8988T (cell line): ENCODE measurements at regions not wholly inside any gene's neighbourhood (a gene's known extent, or its start where the extent isn't known, plus 50 kb on each side); places are given as distances from the start of the nearest gene placed in this dataset.
"Not testable (repeated sequence)": the region's sequence is repeated elsewhere in the genome, so short reads cannot be mapped to it uniquely, and the experiment has no call there.

Experiments used
- DNase-seq: peaks from one replicate; pipeline ENCODE4 v3.0.0; 2011

GRCh38 chr10:29363930-29364329 lies 75.1 kb downstream of the LYZL1 start:
- DNase-seq = not testable (repeated sequence)

GRCh38 chr10:29366206-29366605 lies 77.3 kb downstream of the LYZL1 start:
- not testable (repeated sequence) for DNase-seq

- DNase-seq = no peak
These were observed 80.5 kb downstream of the LYZL1 start for GRCh38 chr10:29369419-29369818.

DNA sequence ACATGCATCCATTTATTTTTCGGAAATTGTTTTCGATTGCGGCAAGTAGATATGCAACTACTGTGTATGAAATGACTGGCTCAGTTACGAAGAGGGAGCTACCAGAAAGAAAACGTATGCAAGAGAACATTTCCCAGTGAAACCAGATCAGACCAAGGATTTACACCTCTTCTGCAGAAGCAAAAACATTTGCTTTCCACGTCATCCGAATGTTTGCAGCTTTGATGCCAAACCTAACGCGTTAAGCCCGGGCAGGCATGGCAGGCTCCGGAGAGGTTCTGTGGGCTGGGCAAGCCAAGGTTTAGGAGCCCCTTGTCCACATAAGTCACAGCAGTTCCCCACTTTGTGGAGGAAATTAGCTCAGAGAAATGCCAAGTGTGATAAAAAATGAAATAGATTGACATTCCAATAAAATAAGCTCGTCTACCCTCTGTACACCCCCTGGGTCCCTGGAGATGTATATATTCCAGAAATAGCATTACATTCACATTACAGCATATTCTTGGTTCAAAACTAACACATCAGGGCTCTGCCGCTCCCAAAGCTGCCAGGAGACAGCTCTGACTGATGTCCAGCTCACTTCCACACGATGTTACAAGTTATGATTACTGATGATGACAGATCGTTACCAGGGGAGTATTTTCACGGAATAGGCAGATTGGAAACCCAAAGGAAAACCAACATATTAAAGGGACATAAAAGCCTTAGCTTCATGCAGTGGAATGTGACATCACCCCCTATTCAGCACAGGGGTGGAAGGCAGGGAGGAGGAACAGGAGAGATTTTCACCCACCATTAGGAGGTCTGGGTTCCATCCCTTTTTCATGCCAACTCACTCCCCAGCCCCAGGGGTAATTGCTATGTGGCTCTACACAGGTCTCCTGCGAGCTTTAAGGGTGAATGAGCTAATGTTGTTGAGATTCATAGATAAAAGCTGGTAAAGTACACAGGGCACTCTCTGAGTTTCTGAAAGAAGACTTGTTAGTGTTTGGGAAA lies 81.5 kb downstream of the LYZL1 start:
- DNase-seq = no peak

DNA sequence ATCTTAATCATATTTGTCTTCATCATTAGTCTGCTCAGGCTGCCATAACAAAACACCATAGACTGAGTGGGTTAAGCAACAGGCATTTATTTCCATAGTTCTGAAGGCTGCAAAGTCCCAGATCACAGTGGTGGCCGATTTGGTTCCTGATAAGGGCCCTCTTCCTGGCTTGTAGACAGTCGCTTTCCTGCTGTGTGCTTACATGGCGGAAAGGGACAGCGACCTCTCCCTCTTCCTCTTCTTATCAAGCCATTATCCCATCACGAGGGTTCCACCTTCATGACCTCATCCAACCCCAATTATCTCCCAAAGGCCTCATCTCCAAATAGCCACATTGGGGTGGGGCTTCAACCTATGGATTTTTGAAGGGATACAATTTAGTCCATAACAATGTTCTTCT lies 84.0 kb downstream of the LYZL1 start:
- no peak for DNase-seq

DNA sequence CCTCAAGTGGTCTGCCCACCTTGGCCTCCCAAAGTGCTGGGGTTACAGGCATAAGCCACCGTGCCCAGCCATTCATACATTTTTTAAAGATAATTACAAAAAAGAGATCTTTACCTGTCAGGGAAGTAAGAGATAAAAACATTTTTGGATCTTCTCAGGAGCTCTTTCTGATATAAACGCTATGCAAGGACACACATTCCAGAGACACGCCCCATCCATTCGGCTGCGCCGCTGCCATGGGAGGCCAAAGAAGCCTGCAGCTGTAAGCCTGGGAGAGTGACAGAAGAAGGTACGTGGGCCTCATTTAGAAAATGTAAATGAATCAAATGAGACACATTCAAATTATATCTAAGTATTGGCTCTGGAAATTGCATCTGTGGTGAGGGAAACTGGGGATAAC lies 85.3 kb downstream of the LYZL1 start:
- no peak for DNase-seq

DNA sequence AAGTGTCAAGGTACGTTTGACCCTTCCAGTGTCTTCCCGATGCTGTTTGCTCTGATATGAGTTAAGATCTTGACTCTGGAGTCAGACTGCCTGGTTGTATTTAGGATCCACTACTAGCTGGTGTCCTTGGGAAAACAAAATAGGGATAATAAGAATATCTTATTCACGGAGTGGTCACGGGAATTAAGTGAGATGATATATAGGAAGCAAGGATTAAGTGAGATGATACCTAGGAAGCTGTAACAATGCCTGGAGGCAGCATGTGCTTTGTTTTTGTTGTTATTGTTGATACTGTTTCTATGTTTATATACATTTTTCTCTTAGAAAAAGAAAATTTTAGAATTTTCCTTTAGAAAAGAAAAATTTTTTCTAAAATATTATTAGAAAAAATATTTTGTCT lies 87.0 kb downstream of the LYZL1 start:
- DNase-seq = no peak

DNA sequence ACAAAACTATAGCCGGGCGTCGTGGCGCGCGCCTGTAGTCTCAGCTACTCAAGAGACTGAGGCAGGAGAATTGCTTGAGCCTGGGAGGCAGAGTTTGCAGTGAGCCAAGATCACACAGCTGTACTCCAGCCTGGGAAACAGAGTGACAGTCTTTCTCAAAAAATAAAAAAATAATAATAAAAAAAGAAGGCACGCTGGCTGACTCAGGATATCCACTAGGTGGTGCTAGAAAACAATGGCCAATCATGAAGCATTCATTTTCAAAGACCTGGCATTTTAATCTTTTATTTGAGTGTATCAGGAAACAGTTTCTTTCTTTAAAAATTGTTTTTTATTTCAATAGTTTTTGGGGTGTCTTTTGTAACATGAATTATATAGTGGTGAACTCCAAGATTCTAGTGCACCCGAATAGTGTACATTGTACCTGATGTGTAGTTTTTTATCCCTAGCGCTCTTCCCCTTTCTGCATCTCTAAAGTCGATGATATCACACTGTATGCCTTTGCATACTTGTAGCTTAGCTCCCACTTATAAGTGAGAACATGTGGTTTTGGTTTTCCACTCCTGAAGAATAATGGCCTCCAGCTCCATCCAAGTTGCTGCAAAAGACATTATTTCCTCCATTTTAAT lies 88.6 kb downstream of the LYZL1 start:
- peak; percentile 28 for DNase-seq

GRCh38 chr10:29378106-29378505 lies 89.2 kb downstream of the LYZL1 start:
- DNase-seq = no peak

- no peak for DNase-seq
These were observed 90.3 kb downstream of the LYZL1 start for GRCh38 chr10:29379208-29379607.

DNA sequence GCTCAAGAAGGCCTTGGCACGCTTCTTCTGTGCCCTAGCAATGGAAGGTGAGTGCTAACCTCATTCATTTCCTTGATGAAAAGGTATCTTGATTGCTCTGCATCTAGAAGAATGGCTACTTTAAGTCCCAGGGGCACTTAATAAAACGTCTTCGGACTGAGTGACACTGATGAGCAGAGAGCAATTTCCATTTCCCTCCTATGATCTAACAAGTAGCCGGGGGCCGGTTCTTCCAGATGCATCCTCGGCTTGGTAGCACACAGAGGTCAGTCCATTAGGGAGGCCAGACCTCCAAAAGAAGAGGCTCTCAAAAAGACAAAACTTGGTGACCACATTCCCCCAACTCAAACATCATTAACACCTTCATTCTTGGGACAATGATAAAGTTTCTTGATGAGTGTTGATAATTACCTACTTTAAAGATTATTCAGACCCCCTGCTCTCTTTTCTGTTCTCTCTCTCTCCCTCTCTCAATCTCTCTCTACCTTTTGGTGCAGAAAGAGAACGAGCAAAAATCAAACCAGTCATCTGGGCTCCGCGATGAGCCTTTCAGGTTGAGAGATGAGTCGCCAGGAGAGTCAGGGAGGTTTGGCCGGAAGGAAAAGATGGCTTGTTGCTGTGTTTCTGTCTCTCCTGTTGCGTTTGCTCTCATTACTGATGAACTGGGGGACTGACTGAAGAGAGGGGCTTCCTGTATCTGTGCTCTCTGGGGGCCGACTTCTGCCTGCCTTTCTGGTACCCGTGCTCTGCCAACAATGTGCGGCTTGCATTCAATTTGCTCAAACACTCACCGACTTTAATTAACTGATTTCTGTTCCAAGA lies 91.1 kb downstream of the LYZL1 start:
- DNase-seq = not testable (repeated sequence)

- DNase-seq = not testable (repeated sequence)
These were observed 92.0 kb downstream of the LYZL1 start for GRCh38 chr10:29380599-29381511.

DNA sequence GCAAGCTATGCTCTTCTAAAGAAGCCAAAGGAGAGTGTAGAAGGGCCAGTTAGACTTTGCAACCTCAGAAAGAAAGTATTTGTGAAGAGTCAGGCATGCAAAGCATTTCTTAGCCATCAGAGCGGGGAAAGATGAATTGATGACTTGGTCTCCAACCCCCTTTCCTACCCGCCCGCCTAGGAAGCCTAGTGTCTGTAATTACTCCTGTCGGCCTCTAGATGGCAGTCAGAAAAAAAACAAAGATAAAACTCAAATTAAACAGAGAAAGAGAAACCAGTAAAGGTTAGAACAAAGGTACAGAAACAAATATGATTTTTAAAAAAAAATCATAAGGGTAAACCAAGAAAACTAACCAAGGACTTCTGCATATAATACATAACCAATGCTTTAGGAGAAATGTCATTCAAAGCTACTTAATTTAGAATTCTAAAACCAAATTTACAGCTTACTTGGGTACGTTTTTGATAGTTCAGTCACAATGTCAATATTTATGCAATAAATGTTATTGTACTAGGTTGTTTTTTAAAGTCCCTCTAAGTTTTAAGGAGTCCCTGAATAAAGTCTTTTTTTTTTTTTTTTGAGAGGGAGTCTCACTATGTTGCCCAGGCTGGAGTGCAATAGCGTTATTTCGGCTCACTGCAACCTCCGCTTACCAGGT lies 97.6 kb downstream of the LYZL1 start:
- no peak for DNase-seq

- DNase-seq = no peak
These were observed 98.4 kb downstream of the LYZL1 start for GRCh38 chr10:29387269-29387668.

GRCh38 chr10:29388112-29388511 lies 99.2 kb downstream of the LYZL1 start:
- DNase-seq = not testable (repeated sequence)

DNA sequence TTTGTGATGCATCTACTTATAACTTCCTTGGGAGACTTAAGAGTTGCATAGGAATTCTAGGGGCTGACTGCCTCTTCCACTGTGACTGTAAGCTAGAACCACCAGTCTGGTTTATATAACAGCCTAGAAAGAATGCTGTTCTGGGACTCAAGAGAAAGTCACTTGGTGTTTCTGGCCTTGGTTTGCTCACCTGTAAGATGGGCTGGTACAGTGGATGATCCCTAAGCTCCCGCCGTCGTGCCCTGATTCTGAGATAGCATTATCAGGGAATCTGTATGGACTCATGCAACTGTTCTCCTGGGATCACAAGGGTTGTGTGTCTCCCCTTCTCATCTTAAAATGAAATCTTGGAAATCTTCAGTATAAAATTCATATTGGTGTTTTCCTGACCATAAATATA lies 100.6 kb downstream of the LYZL1 start:
- no peak for DNase-seq

DNA sequence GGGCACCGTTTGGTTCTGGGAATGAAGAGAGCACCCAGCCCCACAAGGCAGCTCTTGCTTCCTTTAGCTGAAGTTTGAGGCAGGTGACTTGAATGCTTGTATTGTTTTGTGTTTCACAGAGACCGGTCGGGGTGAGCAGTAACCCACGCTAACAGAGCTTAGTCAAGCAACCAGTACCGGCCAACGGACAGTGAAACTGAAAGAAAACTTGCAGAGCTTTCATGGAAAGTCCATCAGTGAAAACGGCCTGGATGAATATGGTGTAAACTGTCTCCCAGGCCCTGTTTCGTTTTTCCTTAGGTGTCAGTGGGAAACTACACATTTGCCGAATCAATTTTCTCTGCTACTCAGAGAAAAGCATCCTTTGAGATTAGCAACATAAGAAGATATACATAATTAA lies 101.1 kb downstream of the LYZL1 start:
- DNase-seq = no peak

DNA sequence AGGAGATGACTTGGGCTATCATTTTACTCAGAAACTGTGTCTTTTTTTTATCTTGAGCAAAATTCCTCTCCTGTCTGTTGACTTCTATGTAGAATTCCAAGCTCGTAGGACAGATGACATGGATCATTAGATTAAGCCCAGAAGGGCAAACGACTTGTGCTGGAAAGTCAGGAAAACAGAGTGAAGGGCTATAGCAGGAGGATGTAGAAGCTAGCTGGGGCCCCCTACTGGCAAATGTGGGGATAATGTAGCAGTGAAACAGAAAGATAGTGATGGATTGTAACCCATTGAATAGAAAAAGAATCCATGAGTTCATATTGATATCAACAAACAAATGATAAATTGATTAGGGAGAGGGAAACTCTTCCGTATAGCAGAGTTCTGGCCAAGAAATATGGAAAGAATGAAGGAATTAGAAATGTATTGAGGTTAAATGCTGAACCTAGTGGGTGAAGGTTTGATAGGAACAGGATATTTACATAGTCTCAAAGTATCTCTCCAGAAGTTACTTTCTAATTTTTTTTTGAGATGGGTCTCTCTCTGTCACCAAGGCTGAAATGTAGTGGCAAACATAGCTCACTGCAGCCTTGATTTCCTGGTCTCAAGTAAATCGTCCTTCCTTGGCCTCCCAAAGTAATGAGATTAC lies 103.6 kb downstream of the LYZL1 start:
- no peak for DNase-seq

DNA sequence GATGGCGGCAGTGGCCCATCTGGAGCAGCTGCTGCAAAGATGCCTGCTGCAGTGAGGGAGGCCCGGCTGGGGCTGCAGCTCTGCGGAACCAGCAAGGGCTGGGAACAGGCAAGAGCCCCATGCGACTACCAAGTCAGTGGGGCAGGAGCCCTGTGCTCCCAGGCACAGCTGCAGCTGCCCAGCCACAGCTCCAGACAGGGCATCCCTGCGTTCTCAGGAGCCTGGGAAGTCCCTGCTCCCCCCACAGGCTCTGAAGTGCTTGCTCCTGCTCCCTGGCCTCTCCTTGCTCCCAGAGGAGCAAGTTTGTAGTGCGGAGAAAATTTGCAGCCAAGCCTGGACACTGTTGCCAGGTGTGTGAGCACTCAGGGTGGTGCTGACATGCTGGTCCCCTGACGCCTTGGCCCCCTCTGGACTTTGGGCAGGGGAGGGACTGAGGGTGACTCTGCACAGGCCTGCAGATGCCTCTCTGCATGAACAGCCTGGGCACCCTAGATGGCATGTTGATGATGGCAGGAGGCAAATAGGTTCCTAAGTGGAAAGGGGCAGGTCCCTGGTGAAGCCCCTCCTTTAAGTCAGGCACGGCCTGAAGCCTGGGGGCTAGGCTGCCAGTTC lies 105.6 kb downstream of the LYZL1 start:
- no peak for DNase-seq

- DNase-seq = no peak
These were observed 106.5 kb downstream of the LYZL1 start for GRCh38 chr10:29395409-29395808.

- no peak for DNase-seq
These were observed 108.4 kb downstream of the LYZL1 start for GRCh38 chr10:29397221-29397620.
